Spinal cord (tissue), 9 donors: ENCODE measurements at regions not wholly inside any gene's neighbourhood (a gene's known extent, or its start where the extent isn't known, plus 50 kb on each side); places are given as distances from the start of the nearest gene placed in this dataset.

Experiments
- DNase-seq, 6 donors: peaks; one replicate each; pipeline versions ENCODE4 v3.0.0 to v3.0.0-alpha.2; 2013 to 2015; ENCODE audit warnings: low spot score in 6 of 6, low read depth in 4 of 6
- H3K27ac ChIP-seq: one replicate; pipeline ENCODE4 v1.5.1; 2013; ENCODE audit warnings: low read depth, low read length, control low read depth
- H3K27me3 ChIP-seq: one replicate; pipeline ENCODE4 v1.6.1; 2013; ENCODE audit warnings: low read length; ENCODE audit not compliant: control insufficient read depth, insufficient read depth
- H3K36me3 ChIP-seq: one replicate; pipeline ENCODE4 v1.6.1; 2013; ENCODE audit warnings: low read length; ENCODE audit not compliant: control insufficient read depth, insufficient read depth
- H3K4me1 ChIP-seq: one replicate; pipeline ENCODE4 v1.6.1; 2013; ENCODE audit warnings: low read length; ENCODE audit not compliant: control insufficient read depth, insufficient read depth
- H3K4me3 ChIP-seq: one replicate; pipeline ENCODE4 v1.5.1; 2013; ENCODE audit warnings: low read depth, low read length, control low read depth
- H3K9me3 ChIP-seq: one replicate; pipeline ENCODE4 v1.6.1; 2013; ENCODE audit warnings: low read length; ENCODE audit not compliant: control insufficient read depth, insufficient read depth
- WGBS: methylation state at CpG from one replicate; pipeline ENCODE4 v1.1.5; 2013; ENCODE audit warnings: missing lambda C conversion rate; ENCODE audit not compliant: insufficient coverage; 5-methylcytosine and 5-hydroxymethylcytosine counted together
- donor health status: healthy.

DNA sequence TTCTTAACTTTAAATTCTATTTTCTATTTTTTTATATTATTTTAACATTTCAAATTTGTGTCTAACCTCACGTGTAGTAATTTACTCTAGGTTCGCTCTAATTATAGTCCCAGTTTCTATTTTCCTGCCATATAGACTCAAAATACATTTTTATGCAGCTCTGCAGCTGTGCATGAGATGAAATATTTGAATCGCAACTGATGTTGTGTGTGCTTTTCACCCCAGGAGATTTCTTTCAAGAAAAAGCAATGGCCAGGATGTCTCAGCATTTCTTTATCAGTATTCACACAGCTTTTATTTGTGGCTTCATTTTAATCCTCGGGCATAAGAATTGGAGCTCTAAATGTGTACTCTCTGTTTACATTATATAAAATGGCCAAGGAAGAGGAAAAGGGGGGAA is 157.6 kb downstream of the HDGFL1 start:
- WGBS: 67% methylated on average over 1 of the region's 4 CpGs

DNA sequence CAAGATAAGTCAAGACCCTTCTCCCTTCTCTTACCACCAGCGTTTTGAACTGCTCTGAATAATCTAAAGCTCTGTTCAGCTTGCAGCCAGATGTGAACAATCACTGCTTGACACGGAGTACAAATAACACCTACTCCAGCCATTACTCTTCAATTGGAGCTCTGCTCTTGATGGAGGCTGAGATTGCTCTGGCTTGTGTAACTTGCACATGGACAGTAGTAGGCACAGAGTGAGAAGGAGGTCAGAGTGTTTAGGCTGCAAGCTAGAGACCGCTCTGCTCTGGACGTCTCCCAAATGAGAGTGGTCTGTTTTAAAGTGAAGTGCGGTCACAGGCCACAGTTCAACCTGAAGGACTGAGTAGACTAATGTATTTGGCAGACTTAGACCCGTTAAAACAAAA is 158.3 kb downstream of the HDGFL1 start:
- DNase-seq: no peak
- H3K27ac ChIP-seq: no peak overlapping the region
- no peaks in the 10 kb centered on the region for H3K4me1 ChIP-seq
- no peak overlapping the region for H3K4me3 ChIP-seq
- 60% methylated on average over 2 of the region's 6 CpGs for WGBS
- H3K9me3 ChIP-seq: peaks cover 8% of the 10 kb centered on the region
- H3K27me3 ChIP-seq: no peaks in the 10 kb centered on the region
- no peaks in the 10 kb centered on the region for H3K36me3 ChIP-seq

More for the DNA sequence above, 157.6 kb downstream of the HDGFL1 start:
- no peak overlapping the region for H3K4me3 ChIP-seq
- H3K27me3 ChIP-seq: no peaks in the 10 kb centered on the region
- no peaks in the 10 kb centered on the region for H3K36me3 ChIP-seq
- H3K9me3 ChIP-seq: peaks cover 8% of the 10 kb centered on the region
- no peak overlapping the region for H3K27ac ChIP-seq
- no peaks in the 10 kb centered on the region for H3K4me1 ChIP-seq
- peak in 1 of 6 donors; percentile 62 for DNase-seq

DNA sequence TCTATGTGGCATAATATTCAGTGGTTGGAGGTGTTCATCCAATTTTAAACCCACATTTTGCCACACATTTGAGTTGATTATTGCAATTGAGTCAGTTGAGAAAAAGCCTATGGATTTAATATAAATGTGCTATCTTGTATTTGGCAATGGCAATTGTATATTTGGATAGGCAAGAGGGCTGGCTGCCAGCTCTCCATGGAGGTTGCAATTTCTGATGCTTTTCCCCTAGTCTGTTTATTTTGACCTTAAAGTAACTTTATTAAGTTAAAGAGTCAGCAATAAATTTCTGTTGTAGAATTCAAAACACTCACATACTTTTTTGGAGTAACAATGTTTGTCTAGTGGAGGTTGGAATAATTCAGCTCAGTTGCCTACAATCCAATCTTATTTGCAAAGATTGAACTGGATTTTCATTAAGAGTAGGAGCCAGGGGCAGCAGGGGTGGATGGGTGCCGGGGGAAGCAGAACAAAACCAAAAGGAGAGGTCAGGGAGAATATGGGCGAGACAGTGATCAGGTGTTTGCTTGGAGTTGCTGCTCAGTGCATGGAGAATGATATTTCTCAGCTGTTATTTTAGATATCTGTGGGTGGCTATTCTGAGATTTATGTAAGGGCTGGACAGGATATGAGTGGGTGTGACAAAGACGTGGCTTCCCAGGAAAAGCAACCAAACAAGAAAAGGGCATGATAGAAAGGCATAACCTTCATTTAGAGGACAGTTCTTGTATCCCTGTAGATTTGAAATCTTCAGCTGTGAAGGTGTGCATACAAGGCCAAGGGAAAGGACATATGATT is 163.0 kb downstream of the HDGFL1 start:
- DNase-seq: no peak
- Histone ChIP-seq H3K36me3 (no peaks in the 10 kb centered on the region), H3K27me3 (no peaks in the 10 kb centered on the region), H3K27ac (no peak overlapping the region), H3K9me3 (no peaks in the 10 kb centered on the region), H3K4me3 (no peak overlapping the region), H3K4me1 (no peaks in the 10 kb centered on the region)
- WGBS: 71% methylated on average over 2 of the region's 3 CpGs

DNA sequence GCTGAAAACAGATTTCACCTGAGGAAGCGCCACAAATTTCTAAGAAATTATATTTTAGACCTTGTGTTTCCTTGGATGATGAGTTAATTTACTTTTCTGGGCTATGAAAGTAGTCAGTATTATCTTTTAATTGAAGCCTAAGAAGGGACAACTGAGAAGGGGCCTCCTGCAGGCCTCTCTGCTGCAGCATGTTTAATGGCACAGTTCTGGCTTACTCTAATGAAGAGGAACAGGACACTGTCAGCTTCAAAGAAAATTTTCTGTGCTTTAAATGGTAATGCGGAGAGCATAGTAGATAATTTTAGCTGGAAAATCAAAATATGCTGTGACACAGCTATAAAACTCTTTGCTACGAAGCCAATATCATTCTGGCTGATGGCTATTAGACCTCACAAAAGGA is 167.4 kb downstream of the HDGFL1 start:
- Histone ChIP-seq H3K36me3 (no peaks in the 10 kb centered on the region), H3K27me3 (no peaks in the 10 kb centered on the region), H3K4me1 (no peaks in the 10 kb centered on the region), H3K4me3 (no peak overlapping the region), H3K27ac (no peak overlapping the region), H3K9me3 (no peaks in the 10 kb centered on the region)
- peak in 1 of 6 donors; percentile 36 for DNase-seq
- 100% methylated on average over 2 of the region's 3 CpGs for WGBS

DNA sequence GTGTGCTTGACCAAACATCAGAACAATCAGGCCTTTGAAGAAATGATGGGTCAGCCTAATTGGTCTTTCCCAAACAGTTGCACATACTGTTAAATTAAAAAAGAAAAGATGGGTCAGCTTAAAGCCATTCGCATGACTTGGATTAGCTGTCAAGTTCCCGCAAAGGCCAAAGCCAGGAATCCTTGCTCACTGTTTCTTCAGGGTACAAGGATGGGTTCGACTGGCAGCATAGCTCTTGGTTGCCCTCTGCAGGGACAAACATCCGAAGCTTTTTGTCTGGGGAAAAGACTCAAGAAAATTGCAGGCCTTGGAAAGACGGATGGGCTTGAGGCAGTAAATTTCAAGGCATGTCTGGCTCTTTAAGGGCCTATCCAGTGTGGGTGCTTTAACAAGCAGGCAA is 168.0 kb downstream of the HDGFL1 start:
- Histone ChIP-seq H3K4me1 (no peaks in the 10 kb centered on the region), H3K27me3 (no peaks in the 10 kb centered on the region), H3K36me3 (no peaks in the 10 kb centered on the region), H3K27ac (no peak overlapping the region), H3K4me3 (no peak overlapping the region), H3K9me3 (no peaks in the 10 kb centered on the region)
- 19% methylated on average over 5 of the region's 5 CpGs for WGBS
- DNase-seq: peak in 4 of 6 donors; percentile 55 to 93 (median 75)

DNA sequence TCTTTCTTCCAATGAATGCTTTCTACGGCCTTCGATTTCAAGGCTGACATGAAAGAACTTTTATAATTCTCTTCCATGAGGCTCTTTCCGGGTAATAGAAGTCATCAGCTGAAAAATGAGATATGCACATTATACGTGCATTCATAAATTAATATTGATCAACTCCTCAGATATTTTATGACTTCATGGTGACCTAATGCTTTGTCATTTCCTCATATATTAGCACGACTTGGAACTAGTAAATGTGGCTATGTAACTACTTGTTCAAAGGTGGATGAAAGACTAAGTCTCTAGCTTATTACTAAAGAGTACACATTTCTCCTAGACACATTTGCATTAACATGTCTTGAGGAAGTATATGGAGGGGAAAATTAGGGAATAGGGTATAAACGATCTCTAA is 168.8 kb downstream of the HDGFL1 start:
- Histone ChIP-seq H3K9me3 (no peaks in the 10 kb centered on the region), H3K4me1 (no peaks in the 10 kb centered on the region), H3K27me3 (no peaks in the 10 kb centered on the region), H3K36me3 (no peaks in the 10 kb centered on the region), H3K4me3 (no peak overlapping the region), H3K27ac (no peak overlapping the region)
- no CpG with 5 or more reads among the region's 6 CpGs for WGBS
- no peak for DNase-seq

DNA sequence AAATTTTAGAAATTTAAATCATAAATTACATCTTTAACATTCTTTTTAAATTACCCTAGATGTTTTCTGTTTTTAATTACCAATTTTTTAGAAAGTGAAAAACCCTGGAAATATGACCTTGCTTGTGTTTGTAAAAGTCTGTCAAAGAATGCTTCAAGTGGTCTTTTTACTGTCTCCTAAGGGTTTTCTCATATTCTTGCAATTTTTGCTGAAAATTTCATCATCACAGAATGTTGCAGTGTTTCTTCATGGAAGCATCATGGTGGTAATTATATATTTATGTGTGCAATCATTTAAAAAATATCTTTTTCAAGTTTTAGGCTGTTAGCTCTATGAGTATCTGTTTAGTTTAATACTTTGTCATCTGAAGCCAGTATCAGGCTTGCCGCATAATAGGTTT is 178.2 kb downstream of the HDGFL1 start:
- no CpG with 5 or more reads among the region's 1 CpG for WGBS
- H3K4me1 ChIP-seq: no peaks in the 10 kb centered on the region
- H3K4me3 ChIP-seq: no peak overlapping the region
- no peaks in the 10 kb centered on the region for H3K36me3 ChIP-seq
- no peaks in the 10 kb centered on the region for H3K9me3 ChIP-seq
- no peak overlapping the region for H3K27ac ChIP-seq
- DNase-seq: no peak
- H3K27me3 ChIP-seq: no peaks in the 10 kb centered on the region

DNA sequence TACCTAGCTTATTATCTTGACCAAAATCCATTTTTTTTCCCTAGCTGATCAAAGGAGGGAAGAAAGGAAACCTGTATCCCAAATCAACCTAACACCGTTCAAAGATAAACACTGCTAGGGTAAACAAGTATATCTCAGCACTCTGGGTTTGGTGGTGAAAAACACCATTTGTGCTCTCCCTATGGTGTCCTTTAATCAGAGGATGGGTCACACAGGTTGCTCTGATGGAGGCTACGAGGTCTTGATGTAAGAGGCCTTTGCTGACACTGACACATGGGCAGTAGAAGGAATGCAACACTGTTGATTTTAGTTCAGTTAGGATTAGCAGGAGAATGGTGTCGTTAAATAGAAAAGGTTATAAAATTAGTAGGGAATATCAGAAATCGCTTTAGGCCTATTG is 179.3 kb downstream of the HDGFL1 start:
- no peak for DNase-seq

DNA sequence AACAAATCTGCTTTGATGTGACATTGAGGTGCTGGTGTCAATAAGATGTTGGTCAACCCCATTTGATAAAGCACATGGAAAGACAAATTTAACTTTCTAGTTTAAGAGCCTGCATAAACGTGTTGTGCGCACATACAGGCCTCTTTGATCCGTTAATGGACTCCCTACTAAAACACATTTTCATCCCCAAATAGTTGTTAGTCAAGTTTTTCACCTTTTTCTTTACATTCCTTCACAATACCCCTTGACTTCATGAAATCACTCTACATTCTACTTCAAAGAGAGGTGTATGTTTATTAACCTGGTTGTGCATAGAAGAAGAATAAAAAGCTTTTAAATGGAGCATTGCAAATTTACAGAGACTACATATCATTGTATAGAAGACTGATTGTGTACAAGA is 180.3 kb downstream of the HDGFL1 start:
- H3K9me3 ChIP-seq: no peaks in the 10 kb centered on the region
- no peaks in the 10 kb centered on the region for H3K27me3 ChIP-seq
- DNase-seq: no peak
- 80% methylated on average over 1 of the region's 3 CpGs for WGBS
- no peak overlapping the region for H3K27ac ChIP-seq
- H3K36me3 ChIP-seq: no peaks in the 10 kb centered on the region
- no peaks in the 10 kb centered on the region for H3K4me1 ChIP-seq
- H3K4me3 ChIP-seq: no peak overlapping the region

More for the DNA sequence above, 179.3 kb downstream of the HDGFL1 start:
- Histone ChIP-seq H3K4me1 (no peaks in the 10 kb centered on the region), H3K36me3 (no peaks in the 10 kb centered on the region), H3K27ac (no peak overlapping the region), H3K9me3 (no peaks in the 10 kb centered on the region), H3K4me3 (no peak overlapping the region), H3K27me3 (no peaks in the 10 kb centered on the region)
- 86% methylated on average over 2 of the region's 4 CpGs for WGBS

DNA sequence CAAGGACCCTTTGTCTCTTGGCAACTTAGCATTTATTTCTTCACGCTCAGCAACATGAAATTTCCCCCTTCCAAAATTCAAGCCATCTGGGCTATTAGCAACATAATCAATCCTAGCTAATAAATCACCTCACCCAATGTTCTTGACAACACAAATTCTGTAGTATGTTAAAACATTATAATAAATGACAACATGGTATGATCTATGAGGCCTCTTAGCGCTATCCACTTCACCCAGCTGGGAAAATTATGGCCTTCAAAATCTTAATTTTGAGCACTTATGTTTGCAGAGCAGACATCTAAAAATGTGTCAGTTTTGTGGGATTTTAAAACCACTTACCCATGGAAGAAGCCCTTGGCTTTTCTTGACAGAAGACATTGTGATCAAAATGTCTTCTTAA is 181.9 kb downstream of the HDGFL1 start:
- Histone ChIP-seq H3K36me3 (no peaks in the 10 kb centered on the region), H3K4me3 (no peak overlapping the region), H3K27ac (no peak overlapping the region), H3K27me3 (no peaks in the 10 kb centered on the region), H3K4me1 (no peaks in the 10 kb centered on the region), H3K9me3 (no peaks in the 10 kb centered on the region)
- WGBS: 60% methylated on average over 1 of the region's 2 CpGs
- peak in 1 of 6 donors; percentile 23 for DNase-seq
